DND-41 (cell line): ENCODE measurements at regions not wholly inside any gene's neighbourhood (a gene's known extent, or its start where the extent isn't known, plus 50 kb on each side); places are given as distances from the start of the nearest gene placed in this dataset.
"Not testable (repeated sequence)": the region's sequence is repeated elsewhere in the genome, so short reads cannot be mapped to it uniquely, and the experiment has no call there.

Experiments
- ATAC-seq: fragments of 200-7000 bp; cut with Tn5 transposase; 3 replicates; pipeline ENCODE4 v1.9.1; 2021; ENCODE audit warnings: low read depth; ENCODE audit not compliant: insufficient read depth
- DNase-seq: peaks from one replicate; pipeline ENCODE4 v3.0.0-alpha.2; 2020
- H2AFZ ChIP-seq: 2 replicates; pipeline ENCODE4 v1.6.0; 2012; ENCODE audit warnings: low read depth, low read length
- H3K27ac ChIP-seq: 2 replicates; pipeline ENCODE4 v1.5.1; 2012; ENCODE audit warnings: low read length, inconsistent platforms
- H3K27me3 ChIP-seq: fragments of 200-600 bp; sonication (generic); 2 replicates; pipeline ENCODE4 v1.6.0; 2012; ENCODE audit warnings: low read length, mild to moderate bottlenecking, inconsistent platforms; ENCODE audit not compliant: insufficient read depth, poor library complexity
- H3K36me3 ChIP-seq: 2 replicates; pipeline ENCODE4 v1.5.1; 2012; ENCODE audit warnings: low read length, inconsistent platforms; ENCODE audit not compliant: insufficient read depth
- H3K4me1 ChIP-seq: 2 replicates; pipeline ENCODE4 v1.5.1; 2012; ENCODE audit warnings: mild to moderate bottlenecking, low read length; ENCODE audit not compliant: insufficient read depth
- H3K4me2 ChIP-seq: 2 replicates; pipeline ENCODE4 v1.6.0; 2012; ENCODE audit warnings: mild to moderate bottlenecking, moderate library complexity, low read length, inconsistent platforms; ENCODE audit not compliant: insufficient read depth
- H3K4me3 ChIP-seq, 2 experiments: fragments of 200-600 bp in 1 of 2; shearing (Covaris generic) in 1 of 2; 2 replicates each; pipeline ENCODE4 v1.5.1; 2012 to 2016; ENCODE audit warnings: inconsistent platforms in 2 of 2, low read length in 2 of 2, mild to moderate bottlenecking in 2 of 2, low read depth in 1 of 2, moderate library complexity in 1 of 2
- H3K79me2 ChIP-seq: 2 replicates; pipeline ENCODE4 v1.6.0; 2012; ENCODE audit warnings: low read length, inconsistent platforms; ENCODE audit not compliant: insufficient read depth
- H3K9ac ChIP-seq: 2 replicates; pipeline ENCODE4 v1.6.0; 2012; ENCODE audit warnings: low read depth, mild to moderate bottlenecking, inconsistent platforms, low read length, moderate library complexity
- H3K9me3 ChIP-seq: 2 replicates; pipeline ENCODE4 v1.5.1; 2012; ENCODE audit warnings: low read length, moderate library complexity, mild to moderate bottlenecking, inconsistent platforms; ENCODE audit not compliant: insufficient read depth, severe bottlenecking
- H4K20me1 ChIP-seq: 2 replicates; pipeline ENCODE4 v1.6.0; 2012; ENCODE audit warnings: low read length; ENCODE audit not compliant: insufficient read depth
- CTCF ChIP-seq: IDR thresholded peaks from 2 replicates; pipeline ENCODE4 v1.5.1; 2012; ENCODE audit warnings: borderline replicate concordance, low read length, moderate library complexity, mild to moderate bottlenecking; ENCODE audit not compliant: poor library complexity, severe bottlenecking; ENCODE audit errors: extremely low read depth
- EZH2 ChIP-seq: IDR thresholded peaks from 3 replicates; pipeline ENCODE4 v1.6.1; 2012; ENCODE audit warnings: borderline replicate concordance, low read depth, mild to moderate bottlenecking, moderate library complexity, low read length, inconsistent platforms; ENCODE audit not compliant: severe bottlenecking

GRCh38 chr19:23554548-23554947 lies 132.5 kb downstream of the ZNF675 start:
- Histone ChIP-seq H3K9ac (no peak overlapping the region), H3K79me2 (no peaks in the 10 kb centered on the region), H3K36me3 (no peaks in the 10 kb centered on the region), H3K4me1 (no peaks in the 10 kb centered on the region), H3K4me2 (no peak overlapping the region), H3K4me3 (no peak overlapping the region), H3K27me3 (no peaks in the 10 kb centered on the region), H2AFZ (no peak overlapping the region), H3K27ac (no peak overlapping the region), H4K20me1 (no peaks in the 10 kb centered on the region), H3K9me3 (peaks cover 9% of the 10 kb centered on the region)
- DNase-seq: no peak
- no peak for ATAC-seq
- TF ChIP-seq EZH2: no peak
- TF ChIP-seq CTCF: no peak

GRCh38 chr19:23550102-23550501 lies 136.9 kb downstream of the ZNF675 start:
- DNase-seq, H3K4me3 ChIP-seq: not testable (repeated sequence)

GRCh38 chr19:23547816-23548430 lies 139.1 kb downstream of the ZNF675 start:
- Histone ChIP-seq H3K79me2 (no peaks in the 10 kb centered on the region), H3K9ac (no peak overlapping the region), H3K4me2 (no peak overlapping the region), H3K36me3 (no peaks in the 10 kb centered on the region), H3K27ac (no peak overlapping the region), H3K9me3 (peaks cover 9% of the 10 kb centered on the region), H3K4me3 (no peak overlapping the region), H3K4me1 (no peaks in the 10 kb centered on the region), H3K27me3 (no peaks in the 10 kb centered on the region), H2AFZ (no peak overlapping the region), H4K20me1 (no peaks in the 10 kb centered on the region)
- ATAC-seq (no peak), DNase-seq (no peak)
- no peak for TF ChIP-seq CTCF
- no peak for TF ChIP-seq EZH2

More at GRCh38 chr19:23550102-23550501, 136.9 kb downstream of the ZNF675 start:
- H3K9ac ChIP-seq, H3K27me3 ChIP-seq, ATAC-seq, H2AFZ ChIP-seq, H3K4me2 ChIP-seq, H3K79me2 ChIP-seq, H3K27ac ChIP-seq, H3K36me3 ChIP-seq, H3K9me3 ChIP-seq, H4K20me1 ChIP-seq, H3K4me1 ChIP-seq: not testable (repeated sequence)

GRCh38 chr19:23547156-23547555 lies 139.9 kb downstream of the ZNF675 start:
- ATAC-seq: no peak
- TF ChIP-seq EZH2 (no peak), CTCF (no peak)
- Histone ChIP-seq H3K36me3 (no peaks in the 10 kb centered on the region), H3K9me3 (peaks cover 9% of the 10 kb centered on the region), H3K4me1 (no peaks in the 10 kb centered on the region), H2AFZ (no peak overlapping the region), H3K27ac (no peak overlapping the region), H3K4me2 (no peak overlapping the region), H3K79me2 (no peaks in the 10 kb centered on the region), H3K27me3 (no peaks in the 10 kb centered on the region), H3K4me3 (no peak overlapping the region), H4K20me1 (no peaks in the 10 kb centered on the region), H3K9ac (no peak overlapping the region)
- DNase-seq: no peak
